ENCODE measurements at regions not wholly inside any gene's neighbourhood (a gene's known extent, or its start where the extent isn't known, plus 50 kb on each side); places are given as distances from the start of the nearest gene placed in this dataset.

DNA sequence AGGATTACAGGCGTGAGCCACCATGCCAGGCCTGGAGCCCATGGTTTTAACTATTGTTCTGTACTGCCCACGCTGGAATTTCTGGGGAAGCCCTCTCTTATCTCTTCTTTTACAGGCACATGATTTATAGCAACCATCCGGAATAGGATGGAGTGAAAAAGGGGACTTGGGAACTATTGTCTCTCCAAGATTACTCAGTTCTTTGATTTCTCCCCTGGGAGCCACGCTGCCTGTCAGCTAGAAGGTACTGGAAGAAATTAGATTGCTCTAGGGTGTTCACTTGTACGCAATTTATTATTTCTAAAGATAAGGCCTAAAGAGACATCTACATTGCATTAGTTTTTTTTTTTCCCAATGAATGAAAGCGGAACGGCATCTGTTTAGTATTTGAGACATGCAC lies 65.6 kb upstream of the PTPRJ start:
- no peak overlapping the region for H3K27ac ChIP-seq (ENCODE audit: low read length)
- no peak for TF ChIP-seq CTCF (IDR thresholded peaks at IDR 0.05; ENCODE audit: low read length)
- no peak for TF ChIP-seq EZH2 (optimal IDR thresholded peaks at IDR 0.05; ENCODE audit: low read depth, low read length)
- TF ChIP-seq EZH2phosphoT487 (IDR thresholded peaks at IDR 0.05; ENCODE audit: low read length): no peak
- peaks cover 43% of the 10 kb centered on the region for H3K27me3 ChIP-seq (replicated peaks; ENCODE audit: insufficient read depth, low read length)
- no peak overlapping the region for H2AFZ ChIP-seq (ENCODE audit: low read length)
- no peak overlapping the region for H3K4me2 ChIP-seq (ENCODE audit: low read depth, low read length)
- no peaks in the 10 kb centered on the region for H3K36me3 ChIP-seq (replicated peaks; ENCODE audit: insufficient read depth, low read length)
- H3K4me3 ChIP-seq (ENCODE audit: low read length): no peak overlapping the region
- no peaks in the 10 kb centered on the region for H3K79me2 ChIP-seq (ENCODE audit: low read length)
- H3K9me3 ChIP-seq (replicated peaks; ENCODE audit: insufficient read depth, low read length): no peaks in the 10 kb centered on the region
- no peaks in the 10 kb centered on the region for H3F3A ChIP-seq (ENCODE audit: insufficient read depth, low read length)
- no peaks in the 10 kb centered on the region for H3K9me2 ChIP-seq (replicated peaks; ENCODE audit: insufficient read depth, low read length)
- H4K20me1 ChIP-seq (ENCODE audit: insufficient read depth, low read length): no peaks in the 10 kb centered on the region
- DNase-seq: no peak
- peaks cover 6% of the 10 kb centered on the region for H3K4me1 ChIP-seq (ENCODE audit: low read length)
- no peak overlapping the region for H3K9ac ChIP-seq (ENCODE audit: low read length)

DNA sequence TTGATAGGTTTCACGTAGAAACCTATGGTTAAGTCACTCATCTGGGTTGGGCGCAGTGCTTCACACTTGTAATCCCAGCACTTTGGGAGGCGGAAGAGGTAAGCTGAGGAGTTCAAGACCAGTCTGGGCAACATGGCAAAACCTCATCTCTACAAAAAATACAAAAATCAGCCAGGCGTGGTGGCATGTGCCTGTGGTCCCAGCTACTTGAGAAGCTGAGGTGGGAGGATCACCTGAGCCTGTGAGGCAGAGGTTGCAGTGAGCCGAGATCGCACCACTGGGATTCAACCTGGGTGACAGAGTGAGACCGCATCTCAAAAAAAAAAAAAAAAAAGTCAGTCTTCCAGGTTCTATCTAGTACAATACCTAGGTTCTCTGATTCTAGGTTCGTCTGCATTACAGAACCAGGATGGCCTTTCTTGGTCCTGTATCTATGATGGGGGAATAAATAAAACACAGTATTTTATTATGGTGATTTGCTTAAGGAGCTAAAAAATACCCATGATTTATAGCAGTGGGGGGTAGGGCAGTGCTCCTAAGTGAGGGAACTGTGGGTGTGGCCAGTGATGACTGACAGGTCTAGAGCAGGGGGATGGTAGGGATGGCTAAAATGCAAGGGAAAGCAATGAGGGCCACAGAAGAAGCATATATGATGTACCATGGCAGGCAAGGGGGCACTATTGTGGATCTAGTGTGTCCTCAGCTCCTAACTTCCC lies 65.5 kb upstream of the NUP160 start:
- H3F3A ChIP-seq (ENCODE audit: insufficient read depth, low read length): no peaks in the 10 kb centered on the region
- H3K4me2 ChIP-seq (ENCODE audit: low read depth, low read length): no peak overlapping the region
- no peak overlapping the region for H3K27ac ChIP-seq (ENCODE audit: low read length)
- H3K4me1 ChIP-seq (ENCODE audit: low read length): no peaks in the 10 kb centered on the region
- no peaks in the 10 kb centered on the region for H3K79me2 ChIP-seq (ENCODE audit: low read length)
- no peaks in the 10 kb centered on the region for H3K9me2 ChIP-seq (replicated peaks; ENCODE audit: insufficient read depth, low read length)
- H3K36me3 ChIP-seq (replicated peaks; ENCODE audit: insufficient read depth, low read length): no peaks in the 10 kb centered on the region
- no peak for DNase-seq
- H4K20me1 ChIP-seq (ENCODE audit: insufficient read depth, low read length): no peaks in the 10 kb centered on the region
- H3K9ac ChIP-seq (ENCODE audit: low read length): no peak overlapping the region
- no peak overlapping the region for H2AFZ ChIP-seq (ENCODE audit: low read length)
- no peaks in the 10 kb centered on the region for H3K9me3 ChIP-seq (replicated peaks; ENCODE audit: insufficient read depth, low read length)
- H3K4me3 ChIP-seq (ENCODE audit: low read length): no peak overlapping the region
- H3K27me3 ChIP-seq (replicated peaks; ENCODE audit: insufficient read depth, low read length): peaks cover 50% of the 10 kb centered on the region
- TF ChIP-seq CTCF (IDR thresholded peaks at IDR 0.05; ENCODE audit: low read length) (no peak), EZH2 (optimal IDR thresholded peaks at IDR 0.05; ENCODE audit: low read depth, low read length) (no peak), EZH2phosphoT487 (IDR thresholded peaks at IDR 0.05; ENCODE audit: low read length) (no peak)

DNA sequence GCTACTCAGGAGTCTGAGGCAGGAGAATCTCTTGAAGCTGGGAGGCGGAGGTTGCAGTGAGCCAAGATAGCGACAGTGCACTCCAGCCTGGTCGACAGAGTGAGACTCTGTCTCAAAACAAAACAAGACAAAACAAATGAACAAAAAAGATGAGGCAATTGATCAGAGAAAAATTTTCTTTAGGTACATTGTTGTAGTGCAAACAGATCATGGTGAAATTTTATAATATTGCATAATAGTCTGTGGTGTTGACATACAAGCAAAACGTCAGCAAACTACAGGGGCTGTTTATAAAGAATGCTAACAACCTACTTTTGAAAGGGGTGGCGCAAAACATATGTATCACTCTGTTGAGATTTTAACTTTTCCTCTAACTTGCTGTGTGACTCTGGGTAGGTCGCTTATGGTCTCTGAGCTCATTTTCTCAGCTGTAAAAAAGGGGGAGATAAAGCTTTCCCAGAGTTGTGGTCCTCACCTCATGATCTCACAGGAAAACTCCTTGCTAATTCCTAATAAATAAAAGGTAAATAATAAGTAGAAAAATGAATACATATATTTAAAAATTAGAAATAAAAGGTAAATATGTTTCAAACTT lies 64.8 kb upstream of the NUP160 start:
- Histone ChIP-seq H3F3A (ENCODE audit: insufficient read depth, low read length) (no peaks in the 10 kb centered on the region), H3K4me3 (ENCODE audit: low read length) (no peak overlapping the region), H3K27me3 (replicated peaks; ENCODE audit: insufficient read depth, low read length) (peaks cover 57% of the 10 kb centered on the region), H3K4me2 (ENCODE audit: low read depth, low read length) (no peak overlapping the region), H3K4me1 (ENCODE audit: low read length) (no peaks in the 10 kb centered on the region), H2AFZ (ENCODE audit: low read length) (no peak overlapping the region), H3K79me2 (ENCODE audit: low read length) (no peaks in the 10 kb centered on the region), H3K36me3 (replicated peaks; ENCODE audit: insufficient read depth, low read length) (no peaks in the 10 kb centered on the region), H3K9ac (ENCODE audit: low read length) (no peak overlapping the region), H3K27ac (ENCODE audit: low read length) (no peak overlapping the region), H4K20me1 (ENCODE audit: insufficient read depth, low read length) (no peaks in the 10 kb centered on the region), H3K9me3 (replicated peaks; ENCODE audit: insufficient read depth, low read length) (no peaks in the 10 kb centered on the region), H3K9me2 (replicated peaks; ENCODE audit: insufficient read depth, low read length) (no peaks in the 10 kb centered on the region)
- DNase-seq: no peak
- TF ChIP-seq CTCF (IDR thresholded peaks at IDR 0.05; ENCODE audit: low read length): no peak
- no peak for TF ChIP-seq EZH2phosphoT487 (IDR thresholded peaks at IDR 0.05; ENCODE audit: low read length)
- no peak for TF ChIP-seq EZH2 (optimal IDR thresholded peaks at IDR 0.05; ENCODE audit: low read depth, low read length)

Data from MM.1S (cell line).